ENCODE measurements at regions not wholly inside any gene's neighbourhood (a gene's known extent, or its start where the extent isn't known, plus 50 kb on each side); places are given as distances from the start of the nearest gene placed in this dataset.

DNA sequence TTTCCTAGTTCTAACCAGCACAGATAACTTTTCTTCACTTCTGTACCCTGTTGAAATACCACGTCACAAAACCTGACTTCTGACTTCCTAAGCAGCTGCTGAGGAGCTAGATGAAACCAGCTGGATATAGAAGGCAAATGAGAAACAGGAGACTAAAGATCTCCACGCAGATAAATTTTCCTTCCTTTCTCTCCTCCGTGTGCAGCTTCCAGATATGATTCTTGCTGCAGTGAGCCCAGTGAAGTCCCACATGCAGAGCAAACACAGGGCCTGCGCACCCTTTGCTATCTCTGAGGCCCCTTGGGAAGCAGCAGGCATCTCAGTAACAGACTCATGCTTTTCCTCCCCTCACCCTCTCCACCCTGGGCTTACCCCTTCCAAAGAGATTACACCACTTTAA is 1638.3 kb downstream of the MAT2B start:
- no peak for DNase-seq (ENCODE audit: extremely low spot score)
- TF ChIP-seq CTCF (IDR thresholded peaks at IDR 0.05; ENCODE audit: control extremely low read depth, extremely low read depth, low read depth, missing control alignments) = no peak
- ChIA-PET POLR2A (no interaction called here), CTCF (no interaction called here)

GRCh38 chr5:165149431-165149830 is 1644.0 kb downstream of the MAT2B start:
- ChIA-PET POLR2A (no interaction called here), CTCF (interaction anchor here (1.0 to 1.8 kb wide), 4 partner anchors 10 to 19 kb away, joined by 3 to 5 read pairs (median 4); no protein-coding TSS in a partner anchor)
- no peak for TF ChIP-seq CTCF (IDR thresholded peaks at IDR 0.05; ENCODE audit: control extremely low read depth, extremely low read depth, low read depth, missing control alignments)
- DNase-seq (ENCODE audit: extremely low spot score) = no peak

- CTCF ChIA-PET = no interaction called here
- DNase-seq (ENCODE audit: extremely low spot score) = no peak
- POLR2A ChIA-PET = no interaction called here
- TF ChIP-seq CTCF (IDR thresholded peaks at IDR 0.05; ENCODE audit: control extremely low read depth, extremely low read depth, low read depth, missing control alignments) = no peak
These were observed 1646.6 kb downstream of the MAT2B start for GRCh38 chr5:165152058-165152457.

DNA sequence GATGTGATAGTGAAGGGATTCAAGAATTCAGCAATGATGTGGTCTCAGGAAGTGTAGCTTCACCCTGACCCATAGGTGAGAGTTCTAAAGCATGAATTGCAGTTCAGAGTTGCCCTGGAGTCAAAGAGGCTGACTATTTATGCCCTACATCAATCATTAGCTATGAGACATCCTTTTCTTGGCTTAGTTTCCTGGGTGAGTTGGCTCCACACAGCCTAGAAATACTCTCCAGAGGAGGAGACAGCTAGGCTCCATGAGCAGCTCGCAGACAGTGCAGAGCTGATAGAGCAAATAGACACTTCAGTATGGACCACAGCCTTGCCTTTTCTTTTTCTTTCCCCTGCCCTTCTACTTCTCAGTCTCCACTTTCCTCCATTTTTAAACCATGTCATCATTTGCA is 1651.8 kb downstream of the MAT2B start:
- CTCF ChIA-PET = no interaction called here
- POLR2A ChIA-PET = no interaction called here
- TF ChIP-seq CTCF (IDR thresholded peaks at IDR 0.05; ENCODE audit: control extremely low read depth, extremely low read depth, low read depth, missing control alignments) = no peak
- DNase-seq (ENCODE audit: extremely low spot score) = no peak

DNA sequence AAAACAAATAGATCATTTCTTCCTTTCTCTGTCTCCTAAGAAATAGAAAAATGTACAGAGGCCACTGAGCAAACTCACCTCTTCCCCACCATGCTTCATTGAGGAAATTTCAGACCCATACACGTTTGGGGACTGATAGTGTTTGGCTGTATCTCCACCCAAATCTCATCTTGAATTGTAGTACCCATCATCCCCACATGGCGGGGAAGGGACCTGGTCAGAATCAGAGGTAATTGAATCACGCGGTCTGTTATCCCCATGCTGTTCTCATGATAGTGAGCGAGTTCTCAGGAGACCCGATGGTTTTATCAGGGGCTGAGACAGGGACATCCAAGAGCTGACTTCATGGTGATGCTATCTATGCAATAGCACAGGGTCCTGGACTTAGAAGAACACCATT is 1655.8 kb downstream of the MAT2B start:
- TF ChIP-seq CTCF (IDR thresholded peaks at IDR 0.05; ENCODE audit: control extremely low read depth, extremely low read depth, low read depth, missing control alignments) = no peak
- no peak for DNase-seq (ENCODE audit: extremely low spot score)
- POLR2A ChIA-PET = no interaction called here
- CTCF ChIA-PET = no interaction called here

GRCh38 chr5:165163861-165164260 is 1658.4 kb downstream of the MAT2B start:
- CTCF ChIA-PET = no interaction called here
- no peak for TF ChIP-seq CTCF (IDR thresholded peaks at IDR 0.05; ENCODE audit: control extremely low read depth, extremely low read depth, low read depth, missing control alignments)
- DNase-seq (ENCODE audit: extremely low spot score) = no peak
- POLR2A ChIA-PET = no interaction called here

DNA sequence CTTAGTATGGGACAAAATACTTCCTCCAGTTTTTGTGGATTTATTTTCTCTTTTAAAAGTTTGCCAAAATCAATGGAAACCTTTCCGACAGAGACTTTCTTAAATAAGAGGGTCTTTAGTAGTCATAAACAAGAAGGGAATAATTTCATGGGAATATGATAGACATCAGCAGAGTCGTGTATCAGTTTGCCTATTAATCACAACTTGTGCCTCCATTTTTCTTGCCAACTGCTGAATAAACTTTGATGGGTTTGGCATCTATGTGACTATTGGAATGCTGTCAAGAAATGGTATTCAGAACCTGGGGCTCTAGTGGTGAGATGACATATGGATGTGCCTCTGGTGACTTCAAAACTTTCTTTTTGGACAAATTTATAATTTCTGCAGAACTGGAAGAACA is 1668.2 kb downstream of the MAT2B start:
- TF ChIP-seq CTCF (IDR thresholded peaks at IDR 0.05; ENCODE audit: control extremely low read depth, extremely low read depth, low read depth, missing control alignments) = no peak
- DNase-seq (ENCODE audit: extremely low spot score) = no peak
- POLR2A ChIA-PET = no interaction called here
- CTCF ChIA-PET = no interaction called here

All from GM10248 (cell line).